ENCODE measurements at regions not wholly inside any gene's neighbourhood (a gene's known extent, or its start where the extent isn't known, plus 50 kb on each side); places are given as distances from the start of the nearest gene placed in this dataset.

DNA sequence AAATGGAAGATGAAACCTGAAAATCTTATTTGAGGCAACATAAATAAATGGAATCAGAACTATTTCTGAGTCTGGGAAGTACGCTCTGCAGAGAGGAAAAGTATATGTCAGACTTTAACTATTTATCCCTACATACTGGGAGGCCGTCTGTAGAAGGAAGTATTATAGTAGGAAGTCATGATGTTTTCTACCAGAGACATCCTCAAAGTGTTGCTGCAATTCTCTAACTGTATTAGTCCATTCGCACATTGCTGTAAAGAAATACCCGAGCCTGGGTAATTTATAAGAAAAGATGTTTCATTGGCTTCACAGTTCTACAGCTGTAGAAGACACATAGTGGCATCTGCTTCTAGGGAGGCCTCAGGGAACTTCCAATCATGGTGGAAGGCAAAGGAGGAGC lies 88.7 kb upstream of the TBL1X start:
- TF ChIP-seq, protein P1, sequence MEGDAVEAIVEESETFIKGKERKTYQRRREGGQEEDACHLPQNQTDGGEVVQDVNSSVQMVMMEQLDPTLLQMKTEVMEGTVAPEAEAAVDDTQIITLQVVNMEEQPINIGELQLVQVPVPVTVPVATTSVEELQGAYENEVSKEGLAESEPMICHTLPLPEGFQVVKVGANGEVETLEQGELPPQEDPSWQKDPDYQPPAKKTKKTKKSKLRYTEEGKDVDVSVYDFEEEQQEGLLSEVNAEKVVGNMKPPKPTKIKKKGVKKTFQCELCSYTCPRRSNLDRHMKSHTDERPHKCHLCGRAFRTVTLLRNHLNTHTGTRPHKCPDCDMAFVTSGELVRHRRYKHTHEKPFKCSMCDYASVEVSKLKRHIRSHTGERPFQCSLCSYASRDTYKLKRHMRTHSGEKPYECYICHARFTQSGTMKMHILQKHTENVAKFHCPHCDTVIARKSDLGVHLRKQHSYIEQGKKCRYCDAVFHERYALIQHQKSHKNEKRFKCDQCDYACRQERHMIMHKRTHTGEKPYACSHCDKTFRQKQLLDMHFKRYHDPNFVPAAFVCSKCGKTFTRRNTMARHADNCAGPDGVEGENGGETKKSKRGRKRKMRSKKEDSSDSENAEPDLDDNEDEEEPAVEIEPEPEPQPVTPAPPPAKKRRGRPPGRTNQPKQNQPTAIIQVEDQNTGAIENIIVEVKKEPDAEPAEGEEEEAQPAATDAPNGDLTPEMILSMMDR (IDR thresholded peaks at IDR 0.05; ENCODE audit: insufficient read depth, low read length) = no peak
- TF ChIP-seq, protein P2, sequence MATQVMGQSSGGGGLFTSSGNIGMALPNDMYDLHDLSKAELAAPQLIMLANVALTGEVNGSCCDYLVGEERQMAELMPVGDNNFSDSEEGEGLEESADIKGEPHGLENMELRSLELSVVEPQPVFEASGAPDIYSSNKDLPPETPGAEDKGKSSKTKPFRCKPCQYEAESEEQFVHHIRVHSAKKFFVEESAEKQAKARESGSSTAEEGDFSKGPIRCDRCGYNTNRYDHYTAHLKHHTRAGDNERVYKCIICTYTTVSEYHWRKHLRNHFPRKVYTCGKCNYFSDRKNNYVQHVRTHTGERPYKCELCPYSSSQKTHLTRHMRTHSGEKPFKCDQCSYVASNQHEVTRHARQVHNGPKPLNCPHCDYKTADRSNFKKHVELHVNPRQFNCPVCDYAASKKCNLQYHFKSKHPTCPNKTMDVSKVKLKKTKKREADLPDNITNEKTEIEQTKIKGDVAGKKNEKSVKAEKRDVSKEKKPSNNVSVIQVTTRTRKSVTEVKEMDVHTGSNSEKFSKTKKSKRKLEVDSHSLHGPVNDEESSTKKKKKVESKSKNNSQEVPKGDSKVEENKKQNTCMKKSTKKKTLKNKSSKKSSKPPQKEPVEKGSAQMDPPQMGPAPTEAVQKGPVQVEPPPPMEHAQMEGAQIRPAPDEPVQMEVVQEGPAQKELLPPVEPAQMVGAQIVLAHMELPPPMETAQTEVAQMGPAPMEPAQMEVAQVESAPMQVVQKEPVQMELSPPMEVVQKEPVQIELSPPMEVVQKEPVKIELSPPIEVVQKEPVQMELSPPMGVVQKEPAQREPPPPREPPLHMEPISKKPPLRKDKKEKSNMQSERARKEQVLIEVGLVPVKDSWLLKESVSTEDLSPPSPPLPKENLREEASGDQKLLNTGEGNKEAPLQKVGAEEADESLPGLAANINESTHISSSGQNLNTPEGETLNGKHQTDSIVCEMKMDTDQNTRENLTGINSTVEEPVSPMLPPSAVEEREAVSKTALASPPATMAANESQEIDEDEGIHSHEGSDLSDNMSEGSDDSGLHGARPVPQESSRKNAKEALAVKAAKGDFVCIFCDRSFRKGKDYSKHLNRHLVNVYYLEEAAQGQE (IDR thresholded peaks at IDR 0.05; ENCODE audit: insufficient replicate concordance, low read depth) = no peak
